Hippocampal formation (tissue), 2 donors: ENCODE measurements at regions not wholly inside any gene's neighbourhood (a gene's known extent, or its start where the extent isn't known, plus 50 kb on each side); places are given as distances from the start of the nearest gene placed in this dataset.

Source experiments
- DNase-seq, 2 donors: peaks; one replicate each; lab custom pipeline; 2025; lab: John Stamatoyannopoulos, UW

DNA sequence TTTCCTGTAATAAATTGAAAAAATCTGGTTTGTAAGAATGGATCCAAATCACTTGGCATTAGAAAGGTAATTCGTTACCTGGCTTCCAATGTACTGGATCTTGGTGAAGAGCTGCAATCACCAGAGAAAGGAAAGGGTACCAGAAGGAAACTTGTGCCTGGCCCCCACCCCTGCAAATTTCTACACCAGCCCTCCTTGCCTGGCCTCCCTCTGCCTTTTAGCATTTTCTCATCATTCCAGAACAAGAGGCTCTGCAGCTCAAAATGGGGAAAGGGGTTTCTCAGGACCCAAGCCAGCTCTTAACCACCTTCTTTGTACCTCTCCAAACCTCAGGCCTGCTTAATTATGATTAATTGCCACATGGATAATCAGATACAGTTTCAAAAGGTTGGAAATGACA is 612.8 kb upstream of the MGMT start:
- no peak for DNase-seq

DNA sequence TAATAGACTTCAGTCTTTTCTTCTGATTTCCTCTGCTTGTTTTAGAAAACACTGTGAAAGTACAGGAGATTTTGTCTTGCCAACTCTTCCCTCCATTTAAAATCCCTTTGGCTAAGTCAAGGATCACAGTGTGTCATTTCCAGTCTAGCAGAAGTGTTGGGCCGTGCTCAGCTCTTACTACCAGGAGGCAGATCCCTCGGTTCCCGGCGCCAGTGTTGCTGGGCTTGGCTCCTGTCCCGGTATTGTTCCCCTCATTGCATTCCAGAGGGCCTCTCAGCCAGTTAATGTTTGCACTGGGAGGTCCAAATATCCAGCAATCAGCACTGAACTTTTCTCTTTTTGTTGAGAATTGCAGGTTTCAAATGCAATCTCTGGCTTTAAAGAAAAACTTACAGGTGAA is 612.1 kb upstream of the MGMT start:
- DNase-seq: peak; percentile 67 to 71

GRCh38 chr10:128855618-128856428 is 611.2 kb upstream of the MGMT start:
- no peak for DNase-seq

- DNase-seq: no peak
These were observed 607.2 kb upstream of the MGMT start for GRCh38 chr10:128859738-128860386.

DNA sequence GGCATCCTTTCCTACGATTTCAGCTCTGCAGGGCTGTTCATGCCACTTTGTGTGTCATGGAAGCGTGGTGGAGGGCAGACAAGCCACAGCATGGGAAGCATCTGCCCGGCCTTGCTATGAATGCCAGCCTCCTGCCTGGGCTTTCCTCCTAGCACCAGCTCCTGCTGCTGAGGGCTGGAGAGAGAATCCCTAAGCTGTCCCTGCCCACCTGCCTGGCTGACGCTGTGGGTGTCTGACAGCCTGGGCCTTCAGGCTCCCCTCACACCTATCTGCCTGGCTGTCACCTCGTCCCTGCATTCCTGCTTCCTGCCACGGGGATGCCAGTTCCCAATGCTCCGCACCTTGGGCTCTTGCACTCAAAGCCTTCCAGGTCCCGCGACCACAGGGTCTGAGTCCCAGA is 606.5 kb upstream of the MGMT start:
- DNase-seq: no peak

DNA sequence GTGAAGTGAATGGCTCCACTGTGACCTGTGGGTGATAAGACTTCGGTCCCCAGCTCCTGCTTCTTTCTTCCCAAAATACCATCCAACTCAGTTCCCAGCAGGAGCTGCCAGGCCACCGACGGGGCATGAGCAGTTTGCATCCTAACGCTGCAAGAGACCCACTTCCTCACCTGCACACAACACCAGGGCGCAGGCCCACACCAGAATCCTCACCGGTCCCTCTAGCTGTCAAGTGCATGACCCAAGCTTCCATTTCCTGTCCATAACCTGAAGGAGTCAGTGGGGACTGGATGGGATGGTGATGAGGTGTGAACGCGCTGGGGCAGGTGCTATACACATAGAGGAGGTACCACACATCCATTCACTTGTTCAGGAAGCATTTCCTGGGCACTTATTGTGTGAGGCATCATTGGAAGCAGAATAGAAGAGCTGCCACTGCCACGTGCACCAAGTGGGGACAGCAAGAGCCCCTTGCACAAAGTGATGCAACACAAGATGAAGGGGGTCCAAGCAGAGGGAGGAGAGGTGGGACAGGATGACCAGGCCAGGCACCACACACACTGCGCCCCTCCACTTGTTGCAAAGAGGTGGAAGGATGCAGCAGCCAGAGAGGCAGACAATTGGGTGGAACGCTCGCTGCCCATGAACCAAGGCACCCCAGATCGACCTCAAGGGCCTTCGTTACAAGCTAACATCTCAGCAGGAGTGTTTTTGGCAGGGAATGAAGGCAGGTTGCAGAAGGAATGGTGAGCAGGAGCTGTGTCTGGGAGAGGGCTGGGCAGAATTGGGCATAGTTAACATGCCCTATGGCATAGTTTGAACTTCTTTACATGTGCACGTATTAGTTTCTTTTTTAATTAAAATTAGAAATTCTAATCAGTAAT is 605.8 kb upstream of the MGMT start:
- DNase-seq: no peak

GRCh38 chr10:128863411-128863810 is 603.6 kb upstream of the MGMT start:
- DNase-seq: no peak

- DNase-seq: no peak
These were observed 603.1 kb upstream of the MGMT start for GRCh38 chr10:128863823-128864405.

DNA sequence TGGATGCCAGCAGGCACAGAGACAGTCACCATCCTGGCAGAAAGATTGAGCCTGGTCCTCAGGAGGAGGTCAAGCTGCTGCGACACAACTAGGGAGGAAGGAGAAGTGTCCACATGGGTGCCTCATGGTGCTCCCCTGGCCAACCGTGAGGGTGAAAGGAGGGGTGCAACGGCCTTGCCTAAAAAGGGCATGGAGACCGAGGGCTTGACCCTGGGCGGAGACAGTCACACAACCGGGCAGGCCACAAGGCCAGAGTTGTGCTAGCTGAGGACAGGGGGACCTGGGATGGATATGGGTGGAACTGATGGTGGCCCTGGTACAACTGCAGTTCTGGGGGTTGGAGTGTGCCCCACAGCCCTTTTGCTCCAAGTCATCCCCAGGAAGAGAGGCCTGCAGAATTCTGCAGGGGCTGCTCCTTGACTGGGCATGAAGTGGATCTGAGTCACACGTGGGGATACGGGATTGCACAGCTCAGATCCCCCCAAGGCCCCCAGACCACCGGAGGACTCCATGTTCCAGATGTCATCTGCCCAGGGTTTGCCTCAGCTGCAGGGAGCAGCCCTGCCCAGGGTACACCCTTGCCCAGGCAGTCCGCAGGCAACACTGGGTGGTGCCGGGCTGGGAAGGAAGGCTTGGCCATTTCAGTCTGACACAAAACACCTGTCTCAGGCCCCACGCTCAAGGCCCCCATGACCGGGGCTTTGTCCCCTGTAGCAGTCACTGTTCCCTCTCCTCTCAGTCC is 602.3 kb upstream of the MGMT start:
- DNase-seq: no peak

DNA sequence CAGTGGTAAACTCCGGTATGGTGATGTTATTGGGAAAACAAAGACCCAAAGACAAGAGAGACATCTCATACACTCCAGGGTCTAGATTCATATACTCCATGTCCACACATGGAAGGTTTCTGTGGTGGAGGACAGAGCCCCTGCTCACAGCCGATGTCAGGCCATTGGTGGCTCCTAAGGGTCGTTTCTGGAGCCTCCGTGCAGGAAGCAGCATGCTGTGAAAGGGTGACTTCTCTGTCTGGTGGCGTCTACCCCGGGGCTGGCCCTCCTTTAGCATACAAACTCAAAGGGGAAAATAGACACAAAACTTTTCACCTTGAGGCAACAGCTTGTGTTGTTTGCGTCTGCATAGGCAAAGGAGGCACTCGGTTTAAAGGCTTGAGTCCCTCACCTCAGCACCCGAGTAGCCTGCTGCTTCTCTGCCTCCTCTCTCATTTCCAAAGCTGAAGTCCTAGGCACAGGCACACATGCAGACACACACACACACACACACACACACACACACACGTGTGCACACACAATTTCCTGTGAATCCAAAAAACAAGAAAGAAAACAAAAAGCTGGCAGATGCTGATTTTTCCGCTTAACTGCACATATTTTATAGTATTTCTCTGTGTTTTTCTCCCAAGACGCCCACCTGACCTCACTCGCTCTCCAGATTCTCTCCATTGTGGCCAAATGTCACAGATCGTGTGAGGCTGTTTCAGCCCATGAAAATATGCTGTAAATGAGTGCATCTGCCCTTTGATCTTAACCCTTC is 601.4 kb upstream of the MGMT start:
- no peak for DNase-seq

DNA sequence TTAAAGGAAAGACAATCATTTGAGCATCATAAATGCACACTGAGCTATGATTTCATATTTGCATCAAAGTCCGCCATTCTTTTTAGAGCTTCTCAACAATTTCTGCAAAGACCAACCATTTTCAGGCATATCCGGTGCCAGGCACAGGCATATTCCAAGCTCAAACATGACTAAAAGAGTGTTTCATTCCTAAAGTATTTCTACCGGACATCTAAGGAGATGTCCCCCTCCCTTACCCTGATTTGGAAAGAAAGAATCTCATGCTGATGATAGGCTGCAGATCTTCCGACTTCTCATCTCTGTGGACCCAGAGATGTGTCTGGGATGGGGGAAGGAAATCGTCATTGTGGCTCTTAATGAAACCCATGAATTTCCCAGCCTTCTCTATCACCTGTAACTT is 600.5 kb upstream of the MGMT start:
- DNase-seq: no peak

DNA sequence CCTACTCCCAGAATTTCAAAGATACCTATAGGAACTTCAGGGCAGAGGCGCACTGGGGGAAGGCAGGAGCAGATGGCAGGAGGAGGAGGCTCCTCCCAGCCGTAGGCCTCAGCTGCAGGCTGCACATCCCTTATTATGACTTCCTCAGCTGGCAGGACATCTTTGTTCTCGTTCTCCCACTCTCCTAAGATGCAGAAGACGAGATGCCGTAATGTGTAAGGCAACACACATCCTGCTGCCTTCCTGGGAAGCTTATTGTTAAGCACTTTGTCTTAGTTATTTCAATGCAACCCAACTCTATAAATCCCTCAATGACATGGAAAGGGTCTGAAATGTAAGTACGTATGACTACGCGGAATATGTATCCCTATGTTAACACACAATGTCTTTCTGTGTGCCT is 599.8 kb upstream of the MGMT start:
- DNase-seq: no peak

GRCh38 chr10:128867819-128868218 is 599.2 kb upstream of the MGMT start:
- no peak for DNase-seq

DNA sequence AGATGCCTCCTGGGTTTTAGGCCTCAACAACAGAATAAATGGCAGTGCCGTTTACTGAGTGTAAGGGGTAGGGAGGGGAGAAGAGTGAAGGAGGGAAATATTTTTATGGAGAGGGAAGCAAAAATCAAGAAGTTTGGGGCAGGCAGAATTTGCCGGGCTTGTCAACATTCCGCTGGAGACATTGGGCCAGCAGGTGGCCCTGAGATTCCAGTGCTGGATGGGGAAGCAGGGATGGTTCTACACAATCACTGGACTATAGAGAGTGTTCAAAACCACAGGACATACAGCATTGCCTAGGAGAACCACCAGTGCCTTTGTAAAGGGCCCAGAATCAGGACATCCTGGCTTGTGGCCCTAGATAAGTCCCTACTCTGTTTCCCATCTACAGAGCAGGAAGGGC is 598.6 kb upstream of the MGMT start:
- DNase-seq: no peak

GRCh38 chr10:128869101-128869749 is 597.8 kb upstream of the MGMT start:
- no peak for DNase-seq

DNA sequence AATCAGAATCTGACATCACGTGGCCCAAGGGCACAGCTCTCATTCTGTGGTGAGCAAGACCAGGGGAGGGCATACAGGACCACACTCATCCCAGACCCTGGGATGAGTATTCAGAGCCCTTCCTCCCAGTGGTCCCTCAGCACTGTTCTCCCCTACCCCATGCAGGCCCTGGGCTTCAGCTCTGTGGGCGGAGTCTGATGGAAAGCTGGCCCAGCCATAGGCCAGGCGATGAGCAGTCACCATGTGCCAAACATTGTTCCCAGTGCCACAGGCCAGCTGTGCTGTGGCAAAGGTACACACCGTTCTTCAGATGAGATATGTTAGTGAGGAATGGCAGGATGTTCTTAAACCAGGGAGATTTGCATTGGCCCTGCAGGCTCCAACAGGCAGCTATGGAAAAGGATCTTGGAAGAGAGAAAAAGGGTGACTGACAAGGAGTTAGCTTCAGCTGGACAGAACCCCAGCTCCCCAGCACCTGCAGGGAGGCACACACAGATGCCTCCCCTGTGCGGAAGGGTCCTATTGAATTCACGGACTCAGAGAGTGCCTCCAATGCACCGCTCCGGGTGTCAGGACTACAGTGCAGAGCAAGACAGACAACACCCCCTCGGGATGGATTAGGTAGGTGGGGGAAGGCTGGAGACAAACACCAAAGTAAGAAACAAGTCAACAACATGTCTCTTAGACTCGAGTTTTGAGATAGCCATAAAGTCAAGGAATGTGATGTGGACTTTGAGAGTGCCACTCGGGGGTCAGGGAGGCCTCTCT is 596.0 kb upstream of the MGMT start:
- no peak for DNase-seq

GRCh38 chr10:128871671-128872231 is 595.3 kb upstream of the MGMT start:
- no peak for DNase-seq

DNA sequence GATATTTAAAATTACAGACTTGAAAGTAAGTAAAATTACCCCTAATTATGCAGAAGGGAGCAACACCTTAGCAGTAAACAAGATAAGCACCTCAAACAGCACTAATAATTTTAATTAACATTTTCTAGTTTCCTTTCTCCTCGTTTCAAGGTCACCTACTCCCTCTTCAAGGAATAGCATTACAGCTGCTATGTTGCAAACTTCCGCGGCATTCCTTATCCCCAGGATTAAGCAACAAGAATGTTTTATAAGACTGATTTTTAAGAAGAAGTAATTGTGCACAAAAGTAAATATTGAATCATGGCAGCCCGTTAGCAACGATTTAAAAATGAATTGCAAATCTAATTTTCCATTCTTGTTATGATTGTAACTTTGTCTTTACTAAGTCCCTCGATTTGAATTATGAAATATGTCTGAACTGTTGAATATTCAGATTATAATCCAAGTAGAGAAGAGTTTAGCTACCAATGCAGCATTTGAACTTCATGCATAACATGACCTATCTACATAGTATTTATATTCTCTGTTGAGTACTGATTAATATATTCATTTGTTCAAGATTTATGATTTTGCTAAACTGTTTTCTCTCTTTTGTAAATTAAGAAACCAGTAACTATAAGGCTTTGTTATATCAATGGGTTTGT is 593.5 kb upstream of the MGMT start:
- DNase-seq: no peak

- DNase-seq: no peak
These were observed 592.7 kb upstream of the MGMT start for GRCh38 chr10:128874331-128874730.
